GM12878 (cell line): ENCODE measurements at regions not wholly inside any gene's neighbourhood (a gene's known extent, or its start where the extent isn't known, plus 50 kb on each side); places are given as distances from the start of the nearest gene placed in this dataset.

Experiments used
- ATAC-seq: fragments of 200-7000 bp; cut with Tn5 transposase; 3 replicates; pipeline ENCODE4 v1.9.1; 2020; ENCODE audit warnings: mild to moderate bottlenecking, moderate library complexity
- BruUV-seq: library from RNA; stranded (reverse); fragments of 400-500 nt; replicated peaks from 2 replicates; lab custom pipeline; 2021; lab: Mats Ljungman, UMichigan
- CTCF ChIA-PET: fragments of 300-600 bp; sonication (Branson Sonifier 250); formaldehyde crosslinking; extraction: SDS; loops from one replicate; lab custom pipeline; 2021; ENCODE audit warnings: inconsistent platforms; lab: Yijun Ruan, JAX
- POLR2A ChIA-PET: fragments of 350-600 bp; formaldehyde crosslinking; extraction: SDS; loops from one replicate; lab custom pipeline; 2021; ENCODE audit warnings: inconsistent platforms; lab: Charles Lee
- RAD21 ChIA-PET: fragments of 300-600 bp; sonication (Branson Sonifier 250); formaldehyde crosslinking; loops from one replicate; lab custom pipeline; 2023; ENCODE audit warnings: antibody characterized with exemption; ENCODE audit not compliant: unreplicated experiment; lab: Charles Lee
- SMC1A ChIA-PET: fragments of 300-600 bp; sonication (Branson Sonifier 250); formaldehyde crosslinking; loops from one replicate; lab custom pipeline; 2023; ENCODE audit not compliant: unreplicated experiment, uncharacterized antibody; lab: Charles Lee
- DNase-seq: peaks from one replicate; pipeline ENCODE4 v3.0.0-alpha.2; 2011; ENCODE audit warnings: low read depth, low spot score
- FAIRE-seq: peaks from 3 replicates; lab custom pipeline; 2011; peaks lifted over from hg19 to GRCh38; lab: Jason Lieb, UNC
- H2AFZ ChIP-seq: 2 replicates; pipeline ENCODE4 v1.6.0; 2011; ENCODE audit warnings: low read depth, low read length, control low read depth; ENCODE audit not compliant: control insufficient read depth
- H3K27ac ChIP-seq: 2 replicates; pipeline ENCODE4 v1.5.1; 2011; ENCODE audit warnings: control low read depth; ENCODE audit not compliant: control insufficient read depth, insufficient read depth
- H3K27me3 ChIP-seq, 2 experiments: replicated peaks in 1 of 2; 2 replicates each; pipeline versions ENCODE4 v1.6.0 to v1.6.1; 2011; ENCODE audit warnings: low read length in 1 of 2; ENCODE audit not compliant: control insufficient read depth in 2 of 2, insufficient read depth in 2 of 2
- H3K36me3 ChIP-seq, 2 experiments: 2 replicates each; pipeline ENCODE4 v1.5.1; 2011; ENCODE audit warnings: low read length in 1 of 2; ENCODE audit not compliant: control insufficient read depth in 2 of 2, insufficient read depth in 2 of 2
- H3K4me1 ChIP-seq: 2 replicates; pipeline ENCODE4 v1.6.1; 2011; ENCODE audit warnings: mild to moderate bottlenecking, low read length, moderate library complexity, mixed read lengths; ENCODE audit not compliant: control insufficient read depth, insufficient read depth
- H3K4me2 ChIP-seq: 2 replicates; pipeline ENCODE4 v1.6.0; 2011; ENCODE audit warnings: control low read depth; ENCODE audit not compliant: control insufficient read depth, insufficient read depth
- H3K4me3 ChIP-seq: fragments of 200-600 bp; sonication (generic); 2 replicates; pipeline ENCODE4 v1.5.1; 2016
- H3K79me2 ChIP-seq: 2 replicates; pipeline ENCODE4 v1.6.0; 2011; ENCODE audit warnings: low read length; ENCODE audit not compliant: control insufficient read depth, insufficient read depth
- H3K9ac ChIP-seq: 2 replicates; pipeline ENCODE4 v1.8.0; 2011; ENCODE audit warnings: low read length, control low read depth, mixed read lengths; ENCODE audit not compliant: control insufficient read depth, insufficient read depth
- H3K9me3 ChIP-seq: replicated peaks from 3 replicates; pipeline ENCODE4 v1.5.1; 2011; ENCODE audit warnings: mild to moderate bottlenecking, low read length; ENCODE audit not compliant: control insufficient read depth, insufficient read depth
- H4K20me1 ChIP-seq: 2 replicates; pipeline ENCODE4 v1.6.0; 2011; ENCODE audit not compliant: control insufficient read depth, insufficient read depth
- BCL11A ChIP-seq: IDR thresholded peaks from 2 replicates; pipeline ENCODE4 v1.6.1; 2011; ENCODE audit warnings: low read depth, low read length
- BRCA1 ChIP-seq: IDR thresholded peaks from 2 replicates; pipeline ENCODE4 v1.6.1; 2011; ENCODE audit warnings: low read depth, low read length, improper control_type of control experiment
- CEBPB ChIP-seq, 2 experiments: fragments of 150-350 bp in 1 of 2; IDR thresholded peaks; 2 replicates each; pipeline ENCODE4 v1.6.1; 2012 to 2014; ENCODE audit warnings: low read depth in 2 of 2, low read length in 2 of 2, borderline replicate concordance in 1 of 2, inconsistent platforms in 1 of 2
- CHD2 ChIP-seq: IDR thresholded peaks from 2 replicates; pipeline ENCODE4 v1.6.1; 2011; ENCODE audit warnings: low read depth, low read length, improper control_type of control experiment, borderline replicate concordance
- CREM ChIP-seq: IDR thresholded peaks from 2 replicates; pipeline ENCODE4 v1.6.1; 2014; ENCODE audit warnings: antibody characterized with exemption, low read depth
- DPF2 ChIP-seq: fragments of 450-650 bp; IDR thresholded peaks from 2 replicates; pipeline ENCODE4 v1.6.1; 2017; ENCODE audit warnings: mild to moderate bottlenecking
- FOXM1 ChIP-seq: IDR thresholded peaks from 2 replicates; pipeline ENCODE4 v1.6.1; 2012; ENCODE audit warnings: low read depth, mild to moderate bottlenecking, inconsistent platforms, low read length, moderate library complexity
- MXI1 ChIP-seq: fragments of 150-350 bp; IDR thresholded peaks from 2 replicates; pipeline ENCODE4 v1.6.1; 2011; ENCODE audit warnings: low read depth, mild to moderate bottlenecking, inconsistent platforms, low read length, improper control_type of control experiment
- NBN ChIP-seq: fragments of 450-650 bp; IDR thresholded peaks from 2 replicates; pipeline ENCODE4 v1.6.1; 2016
- POLR2A ChIP-seq: IDR thresholded peaks from 2 replicates; pipeline ENCODE4 v1.6.1; 2011; ENCODE audit warnings: low read depth, mild to moderate bottlenecking, low read length
- SREBF2 ChIP-seq: IDR thresholded peaks from 2 replicates; pipeline ENCODE4 v1.6.1; 2012; ENCODE audit warnings: mild to moderate bottlenecking, low read length
- STAT1 ChIP-seq: fragments of 450-650 bp; conservative IDR thresholded peaks from 2 replicates; pipeline ENCODE4 v1.6.1; 2014; ENCODE audit warnings: antibody characterized with exemption, mild to moderate bottlenecking
- SUPT20H ChIP-seq: IDR thresholded peaks from 2 replicates; pipeline ENCODE4 v1.6.1; 2011; ENCODE audit warnings: low read depth, mild to moderate bottlenecking, low read length, moderate library complexity, borderline replicate concordance; ENCODE audit not compliant: control insufficient read depth
- TARDBP ChIP-seq: IDR thresholded peaks from 2 replicates; pipeline ENCODE4 v1.6.1; 2016; ENCODE audit warnings: borderline replicate concordance
- ZNF622 ChIP-seq: fragments of 450-650 bp; IDR thresholded peaks from 2 replicates; pipeline ENCODE4 v1.6.1; 2017; ENCODE audit warnings: mild to moderate bottlenecking, inconsistent platforms
- in situ Hi-C: fragments of 300-500 bp; cut with MboI; formaldehyde crosslinking; loops from 9 replicates; pipeline ENCODE4 v1.14.3; 2018; ENCODE audit warnings: mixed read lengths
- intact Hi-C: fragments of 100-400 bp; cut with micrococcal nuclease; formaldehyde crosslinking; loops from one replicate; pipeline ENCODE4 v1.14.2; 2022; ENCODE audit not compliant: unreplicated experiment
- TF ChIP-seq, protein P1 (sequence below): fragments of 450-650 bp; IDR thresholded peaks from 2 replicates; pipeline ENCODE4 v1.6.1; 2016; ENCODE audit warnings: mild to moderate bottlenecking, moderate library complexity, borderline replicate concordance

DNA sequence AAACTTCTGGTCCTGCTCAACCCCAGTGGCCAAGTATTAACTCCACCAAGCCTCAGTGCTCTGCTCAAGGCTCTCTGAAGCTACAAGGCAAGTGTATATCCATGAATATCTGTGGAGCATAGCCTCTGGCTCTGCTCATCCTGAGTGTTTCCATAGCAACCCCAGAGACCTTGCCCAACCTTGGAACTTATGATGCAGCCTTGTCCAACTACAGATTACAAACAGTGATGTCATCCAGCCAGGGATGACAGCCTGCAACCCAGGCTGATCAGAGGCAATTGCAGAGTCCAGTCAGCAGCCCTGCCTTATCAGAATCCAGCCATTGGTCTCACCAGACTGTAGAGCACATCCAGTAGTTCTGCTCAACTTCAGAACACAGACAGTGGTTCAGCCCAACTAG lies 65.5 kb upstream of the SPACA1 start:
- no peaks in the 10 kb centered on the region for H3K36me3 ChIP-seq
- no peak overlapping the region for H3K27ac ChIP-seq
- no peak overlapping the region for H3K9ac ChIP-seq
- DNase-seq (no peak), ATAC-seq (no peak), FAIRE-seq (no peak)
- no peaks in the 10 kb centered on the region for H4K20me1 ChIP-seq
- no peaks in the 10 kb centered on the region for H3K27me3 ChIP-seq
- ChIA-PET POLR2A (no interaction called here), SMC1A (interaction anchor here (1.6 kb wide), 1 partner anchor 9 kb away, joined by 4 read pairs; no protein-coding TSS in a partner anchor), CTCF (interaction anchor here (0.7 to 1.1 kb wide), 3 partner anchors 142 to 803 kb away, joined by 3 read pairs; no protein-coding TSS in a partner anchor), RAD21 (interaction anchor here (0.6 kb wide), 1 partner anchor 285 kb away, joined by 3 read pairs; no protein-coding TSS in a partner anchor)
- H3K4me3 ChIP-seq, result no peak overlapping the region
- TF ChIP-seq SUPT20H, result no peak
- TF ChIP-seq DPF2, result no peak
- TF ChIP-seq TARDBP, result no peak
- no peak for TF ChIP-seq BRCA1
- no peak for TF ChIP-seq SREBF2
- TF ChIP-seq NBN, result no peak
- no peak for TF ChIP-seq CEBPB (IDR thresholded peaks at IDR 0.05; ENCODE audit: borderline replicate concordance in 1 of 2, low read depth in 2 of 2, low read length in 2 of 2)
- TF ChIP-seq MXI1, result no peak
- TF ChIP-seq BCL11A, result no peak
- TF ChIP-seq ZNF622, result no peak
- no peak for TF ChIP-seq STAT1
- TF ChIP-seq, protein P1, sequence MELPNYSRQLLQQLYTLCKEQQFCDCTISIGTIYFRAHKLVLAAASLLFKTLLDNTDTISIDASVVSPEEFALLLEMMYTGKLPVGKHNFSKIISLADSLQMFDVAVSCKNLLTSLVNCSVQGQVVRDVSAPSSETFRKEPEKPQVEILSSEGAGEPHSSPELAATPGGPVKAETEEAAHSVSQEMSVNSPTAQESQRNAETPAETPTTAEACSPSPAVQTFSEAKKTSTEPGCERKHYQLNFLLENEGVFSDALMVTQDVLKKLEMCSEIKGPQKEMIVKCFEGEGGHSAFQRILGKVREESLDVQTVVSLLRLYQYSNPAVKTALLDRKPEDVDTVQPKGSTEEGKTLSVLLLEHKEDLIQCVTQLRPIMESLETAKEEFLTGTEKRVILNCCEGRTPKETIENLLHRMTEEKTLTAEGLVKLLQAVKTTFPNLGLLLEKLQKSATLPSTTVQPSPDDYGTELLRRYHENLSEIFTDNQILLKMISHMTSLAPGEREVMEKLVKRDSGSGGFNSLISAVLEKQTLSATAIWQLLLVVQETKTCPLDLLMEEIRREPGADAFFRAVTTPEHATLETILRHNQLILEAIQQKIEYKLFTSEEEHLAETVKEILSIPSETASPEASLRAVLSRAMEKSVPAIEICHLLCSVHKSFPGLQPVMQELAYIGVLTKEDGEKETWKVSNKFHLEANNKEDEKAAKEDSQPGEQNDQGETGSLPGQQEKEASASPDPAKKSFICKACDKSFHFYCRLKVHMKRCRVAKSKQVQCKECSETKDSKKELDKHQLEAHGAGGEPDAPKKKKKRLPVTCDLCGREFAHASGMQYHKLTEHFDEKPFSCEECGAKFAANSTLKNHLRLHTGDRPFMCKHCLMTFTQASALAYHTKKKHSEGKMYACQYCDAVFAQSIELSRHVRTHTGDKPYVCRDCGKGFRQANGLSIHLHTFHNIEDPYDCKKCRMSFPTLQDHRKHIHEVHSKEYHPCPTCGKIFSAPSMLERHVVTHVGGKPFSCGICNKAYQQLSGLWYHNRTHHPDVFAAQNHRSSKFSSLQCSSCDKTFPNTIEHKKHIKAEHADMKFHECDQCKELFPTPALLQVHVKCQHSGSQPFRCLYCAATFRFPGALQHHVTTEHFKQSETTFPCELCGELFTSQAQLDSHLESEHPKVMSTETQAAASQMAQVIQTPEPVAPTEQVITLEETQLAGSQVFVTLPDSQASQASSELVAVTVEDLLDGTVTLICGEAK, result no peak
- no peak for TF ChIP-seq CHD2
- no peak for TF ChIP-seq POLR2A
- TF ChIP-seq FOXM1, result no peak
- no peak for TF ChIP-seq CREM
- no TSS peak for BruUV-seq
- H3K4me2 ChIP-seq, result no peak overlapping the region
- no peak overlapping the region for H2AFZ ChIP-seq
- intact Hi-C loops (no loop called here), in situ Hi-C loops (no loop called here)
- no peaks in the 10 kb centered on the region for H3K9me3 ChIP-seq
- no peaks in the 10 kb centered on the region for H3K79me2 ChIP-seq
- no peaks in the 10 kb centered on the region for H3K4me1 ChIP-seq
